CD4-positive, alpha-beta T cell (primary cell): ENCODE measurements at regions not wholly inside any gene's neighbourhood (a gene's known extent, or its start where the extent isn't known, plus 50 kb on each side); places are given as distances from the start of the nearest gene placed in this dataset.

ENCODE experiments used
- ATAC-seq: fragments of 200-7000 bp; cut with Tn5 transposase; one replicate; pipeline ENCODE4 v1.10.0; 2022; ENCODE audit warnings: mild to moderate bottlenecking; ENCODE audit not compliant: poor library complexity
- CTCF ChIA-PET: fragments of 350-600 bp; sonication (Branson Sonifier 250); formaldehyde crosslinking; loops from one replicate; lab custom pipeline; 2021; ENCODE audit warnings: antibody characterized with exemption, inconsistent platforms; lab: Charles Lee
- POLR2A ChIA-PET: fragments of 350-600 bp; sonication (Branson Sonifier 250); formaldehyde crosslinking; loops from one replicate; lab custom pipeline; 2021; ENCODE audit warnings: antibody characterized with exemption, inconsistent platforms; lab: Charles Lee
- DNase-seq, 14 experiments: peaks; one replicate each; pipeline ENCODE4 v3.0.0-alpha.2; 2013 to 2020; ENCODE audit warnings: mixed read lengths in 2 of 14
- H3K27ac ChIP-seq, 2 donors: one replicate each; pipeline versions ENCODE4 v1.5.1 to v1.7.0; 2013; ENCODE audit warnings: low read length in 2 of 2, low read depth in 1 of 2, mild to moderate bottlenecking in 1 of 2
- H3K27me3 ChIP-seq, 2 experiments: 1 replicate in 1 of 2; 2 replicates in 1 of 2; pipeline versions ENCODE4 v1.6.1 to v1.7.0; 2013; ENCODE audit warnings: low read length in 2 of 2, control low read depth in 1 of 2, mild to moderate bottlenecking in 1 of 2, moderate library complexity in 1 of 2; ENCODE audit not compliant: insufficient read depth in 2 of 2, control insufficient read depth in 1 of 2
- H3K36me3 ChIP-seq: one replicate; pipeline ENCODE4 v1.6.1; 2013; ENCODE audit warnings: low read length, control low read depth; ENCODE audit not compliant: insufficient read depth
- H3K4me1 ChIP-seq: one replicate; pipeline ENCODE4 v1.6.1; 2013; ENCODE audit warnings: low read length, control low read depth; ENCODE audit not compliant: insufficient read depth
- H3K4me3 ChIP-seq: one replicate; pipeline ENCODE4 v1.5.1; 2013; ENCODE audit warnings: mild to moderate bottlenecking, low read length, moderate library complexity
- H3K9me3 ChIP-seq, 2 experiments: 1 replicate in 1 of 2; 2 replicates in 1 of 2; pipeline versions ENCODE4 v1.6.1 to v1.7.0; 2013; ENCODE audit warnings: low read length in 2 of 2, mild to moderate bottlenecking in 2 of 2, control low read depth in 1 of 2, moderate library complexity in 1 of 2; ENCODE audit not compliant: control insufficient read depth in 1 of 2, insufficient read depth in 1 of 2
- H3K27ac Mint-ChIP-seq: one replicate; pipeline ENCODE4 v1.8.0; 2020; ENCODE audit warnings: mixed read lengths
- H3K27me3 Mint-ChIP-seq: one replicate; pipeline ENCODE4 v1.8.0; 2021; ENCODE audit warnings: mixed read lengths
- H3K36me3 Mint-ChIP-seq: one replicate; pipeline ENCODE4 v1.8.0; 2021; ENCODE audit warnings: low read depth, mixed read lengths
- H3K4me1 Mint-ChIP-seq: one replicate; pipeline ENCODE4 v1.8.0; 2021; ENCODE audit warnings: low read depth, mixed read lengths
- H3K4me3 Mint-ChIP-seq: one replicate; pipeline ENCODE4 v1.8.0; 2020; ENCODE audit warnings: mild to moderate bottlenecking, mixed read lengths
- H3K9me3 Mint-ChIP-seq: one replicate; pipeline ENCODE4 v1.8.0; 2020; ENCODE audit warnings: mixed read lengths
- CTCF ChIP-seq: fragments of 200-600 bp; IDR thresholded peaks from one replicate; pipeline ENCODE4 v1.8.0; 2022; ENCODE audit warnings: antibody characterized with exemption, mild to moderate bottlenecking
- intact Hi-C, 2 experiments: fragments of 100-400 bp; cut with DNase I in 1 of 2; cut with micrococcal nuclease in 1 of 2; formaldehyde crosslinking; loops; one replicate each; pipeline versions ENCODE4 v1.15.1 to v1.9.0; 2023 to 2025; cut with DNase I, micrococcal nuclease

- no peak overlapping the region for H3K4me3 Mint-ChIP-seq
- no peak for TF ChIP-seq CTCF
- Histone ChIP-seq H3K4me3 (no peak overlapping the region), H3K4me1 (no peaks in the 10 kb centered on the region), H3K36me3 (no peaks in the 10 kb centered on the region), H3K27ac (no peak overlapping the region), H3K9me3 (peaks cover 0 to 20% of the 10 kb centered on the region in 2 experiments), H3K27me3 (no peaks in the 10 kb centered on the region)
- no peaks in the 10 kb centered on the region for H3K36me3 Mint-ChIP-seq
- H3K9me3 Mint-ChIP-seq = peaks cover 13% of the 10 kb centered on the region
- no peak for DNase-seq
- intact Hi-C loops = no loop called here
- ChIA-PET CTCF (no interaction called here), POLR2A (no interaction called here)
- no peak overlapping the region for H3K27ac Mint-ChIP-seq
- no peaks in the 10 kb centered on the region for H3K4me1 Mint-ChIP-seq
- no peaks in the 10 kb centered on the region for H3K27me3 Mint-ChIP-seq
- no peak for ATAC-seq
These were observed 276.1 kb upstream of the LRRC3B start for GRCh38 chr3:26346497-26346896.

GRCh38 chr3:26347150-26347549 lies 275.4 kb upstream of the LRRC3B start:
- H3K4me1 Mint-ChIP-seq = no peaks in the 10 kb centered on the region
- no peak overlapping the region for H3K4me3 Mint-ChIP-seq
- no peaks in the 10 kb centered on the region for H3K27me3 Mint-ChIP-seq

GRCh38 chr3:26350853-26351252 lies 271.7 kb upstream of the LRRC3B start:
- TF ChIP-seq CTCF = no peak
- Mint-ChIP-seq H3K27me3 (no peaks in the 10 kb centered on the region), H3K27ac (no peak overlapping the region), H3K9me3 (peaks cover 12% of the 10 kb centered on the region), H3K36me3 (no peaks in the 10 kb centered on the region), H3K4me3 (no peak overlapping the region), H3K4me1 (no peaks in the 10 kb centered on the region)
- ChIA-PET POLR2A (no interaction called here), CTCF (no interaction called here)
- intact Hi-C loops = no loop called here
- no peaks in the 10 kb centered on the region for H3K27me3 ChIP-seq
- no peak for DNase-seq
- H3K27ac ChIP-seq = no peak overlapping the region
- H3K4me1 ChIP-seq = no peaks in the 10 kb centered on the region
- H3K4me3 ChIP-seq = no peak overlapping the region
- no peak for ATAC-seq
- H3K36me3 ChIP-seq = no peaks in the 10 kb centered on the region
- peaks cover 0 to 19% of the 10 kb centered on the region in 2 experiments for H3K9me3 ChIP-seq

More at GRCh38 chr3:26347150-26347549, 275.4 kb upstream of the LRRC3B start:
- peak in 1 of 14 experiments; percentile 8 for DNase-seq
- intact Hi-C loops = no loop called here
- no peak for TF ChIP-seq CTCF
- no peak for ATAC-seq
- Histone ChIP-seq H3K9me3 (peaks cover 0 to 20% of the 10 kb centered on the region in 2 experiments), H3K4me1 (no peaks in the 10 kb centered on the region), H3K27ac (no peak overlapping the region), H3K36me3 (no peaks in the 10 kb centered on the region), H3K27me3 (no peaks in the 10 kb centered on the region), H3K4me3 (no peak overlapping the region)
- POLR2A ChIA-PET = no interaction called here
- Mint-ChIP-seq H3K36me3 (no peaks in the 10 kb centered on the region), H3K9me3 (peaks cover 13% of the 10 kb centered on the region), H3K27ac (no peak overlapping the region)
- CTCF ChIA-PET = no interaction called here
